ENCODE measurements at regions not wholly inside any gene's neighbourhood (a gene's known extent, or its start where the extent isn't known, plus 50 kb on each side); places are given as distances from the start of the nearest gene placed in this dataset.

- DNase-seq = no peak
These were observed 345.7 kb upstream of the SATB1 start for GRCh38 chr3:18770800-18771199.

GRCh38 chr3:18767756-18768303 lies 342.7 kb upstream of the SATB1 start:
- DNase-seq = no peak

- no peak for DNase-seq
These were observed 341.8 kb upstream of the SATB1 start for GRCh38 chr3:18766974-18767373.

GRCh38 chr3:18765662-18766061 lies 340.5 kb upstream of the SATB1 start:
- no peak for DNase-seq

GRCh38 chr3:18765161-18765560 lies 340.0 kb upstream of the SATB1 start:
- no peak for DNase-seq

- no peak for DNase-seq
These were observed 336.4 kb upstream of the SATB1 start for GRCh38 chr3:18761530-18761929.

- DNase-seq = no peak
These were observed 333.0 kb upstream of the SATB1 start for GRCh38 chr3:18758047-18758704.

- DNase-seq = no peak
These were observed 332.3 kb upstream of the SATB1 start for GRCh38 chr3:18757476-18757875.

GRCh38 chr3:18752273-18752934 lies 327.3 kb upstream of the SATB1 start:
- no peak for DNase-seq

- DNase-seq = no peak
These were observed 326.4 kb upstream of the SATB1 start for GRCh38 chr3:18751514-18751913.

- DNase-seq = no peak
These were observed 322.2 kb upstream of the SATB1 start for GRCh38 chr3:18747383-18747782.

- no peak for DNase-seq
These were observed 320.3 kb upstream of the SATB1 start for GRCh38 chr3:18745472-18745871.

- no peak for DNase-seq
These were observed 319.3 kb upstream of the SATB1 start for GRCh38 chr3:18744472-18744871.

- DNase-seq = no peak
These were observed 318.6 kb upstream of the SATB1 start for GRCh38 chr3:18743761-18744160.

GRCh38 chr3:18740631-18741583 lies 315.8 kb upstream of the SATB1 start:
- peak; percentile 57 for DNase-seq

- no peak for DNase-seq
These were observed 313.9 kb upstream of the SATB1 start for GRCh38 chr3:18739099-18739433.

GRCh38 chr3:18738393-18739098 lies 313.4 kb upstream of the SATB1 start:
- no peak for DNase-seq

GRCh38 chr3:18735005-18735404 lies 309.9 kb upstream of the SATB1 start:
- no peak for DNase-seq

GRCh38 chr3:18734309-18734708 lies 309.2 kb upstream of the SATB1 start:
- no peak for DNase-seq

- DNase-seq = no peak
These were observed 307.3 kb upstream of the SATB1 start for GRCh38 chr3:18732474-18732873.

GRCh38 chr3:18730491-18730890 lies 305.4 kb upstream of the SATB1 start:
- no peak for DNase-seq

GRCh38 chr3:18729671-18730070 lies 304.5 kb upstream of the SATB1 start:
- no peak for DNase-seq
